GM12892 (cell line): ENCODE measurements at regions not wholly inside any gene's neighbourhood (a gene's known extent, or its start where the extent isn't known, plus 50 kb on each side); places are given as distances from the start of the nearest gene placed in this dataset.

Experiments
- POLR2A ChIP-seq: IDR thresholded peaks from 2 replicates; pipeline ENCODE4 v1.6.1; 2011; ENCODE audit warnings: low read depth, low read length, control low read depth
- POLR2AphosphoS5 ChIP-seq: IDR thresholded peaks from 2 replicates; pipeline ENCODE4 v1.6.1; 2011; ENCODE audit warnings: low read depth, low read length, control low read depth
- TAF1 ChIP-seq: IDR thresholded peaks from 2 replicates; pipeline ENCODE4 v1.6.1; 2011; ENCODE audit warnings: low read depth, mild to moderate bottlenecking, control low read depth, low read length, borderline replicate concordance

GRCh38 chr11:94702481-94702880, 65.7 kb upstream of the AMOTL1 start:
- no peak for TF ChIP-seq POLR2A
- no peak for TF ChIP-seq POLR2AphosphoS5
- TF ChIP-seq TAF1, result no peak
